Activated naive CD8-positive, alpha-beta T cell treated with anti-CD3 and anti-CD28 coated beads for 36 hours (primary cell): ENCODE measurements at regions not wholly inside any gene's neighbourhood (a gene's known extent, or its start where the extent isn't known, plus 50 kb on each side); places are given as distances from the start of the nearest gene placed in this dataset.
"Not testable (repeated sequence)": the region's sequence is repeated elsewhere in the genome, so short reads cannot be mapped to it uniquely, and the experiment has no call there.

Experiments
- DNase-seq: peaks from one replicate; pipeline ENCODE4 v3.0.0; 2021
- H3K27ac Mint-ChIP-seq: one replicate; pipeline ENCODE4 v1.8.0; 2022; ENCODE audit warnings: mild to moderate bottlenecking, moderate library complexity, mixed read lengths
- H3K27me3 Mint-ChIP-seq: one replicate; pipeline ENCODE4 v1.8.0; 2022; ENCODE audit warnings: mild to moderate bottlenecking, mixed read lengths
- H3K36me3 Mint-ChIP-seq: one replicate; pipeline ENCODE4 v1.8.0; 2021; ENCODE audit warnings: mild to moderate bottlenecking, mixed read lengths
- H3K4me1 Mint-ChIP-seq: one replicate; pipeline ENCODE4 v1.8.0; 2021; ENCODE audit warnings: mixed read lengths
- H3K4me3 Mint-ChIP-seq: one replicate; pipeline ENCODE4 v1.8.0; 2022; ENCODE audit warnings: mild to moderate bottlenecking, moderate library complexity, mixed read lengths
- H3K9me3 Mint-ChIP-seq: one replicate; pipeline ENCODE4 v1.8.0; 2022; ENCODE audit warnings: mixed read lengths

GRCh38 chr5:105670596-105670995 is 2000.1 kb downstream of the EFNA5 start:
- no peak overlapping the region for H3K4me3 Mint-ChIP-seq
- no peaks in the 10 kb centered on the region for H3K27me3 Mint-ChIP-seq
- H3K9me3 Mint-ChIP-seq: peaks cover 13% of the 10 kb centered on the region
- H3K36me3 Mint-ChIP-seq: no peaks in the 10 kb centered on the region
- DNase-seq: no peak
- no peak overlapping the region for H3K27ac Mint-ChIP-seq
- H3K4me1 Mint-ChIP-seq: no peaks in the 10 kb centered on the region

- Mint-ChIP-seq H3K36me3 (no peaks in the 10 kb centered on the region), H3K4me1 (no peaks in the 10 kb centered on the region), H3K9me3 (peaks cover 12% of the 10 kb centered on the region), H3K27me3 (no peaks in the 10 kb centered on the region), H3K27ac (no peak overlapping the region), H3K4me3 (no peak overlapping the region)
- no peak for DNase-seq
Observed at GRCh38 chr5:105663671-105664070, 2007.1 kb downstream of the EFNA5 start.

GRCh38 chr5:105659396-105659795 is 2011.3 kb downstream of the EFNA5 start:
- H3K4me3 Mint-ChIP-seq: no peak overlapping the region
- H3K27me3 Mint-ChIP-seq: no peaks in the 10 kb centered on the region
- no peaks in the 10 kb centered on the region for H3K4me1 Mint-ChIP-seq
- DNase-seq: no peak
- H3K36me3 Mint-ChIP-seq: no peaks in the 10 kb centered on the region
- H3K9me3 Mint-ChIP-seq: no peaks in the 10 kb centered on the region
- H3K27ac Mint-ChIP-seq: no peak overlapping the region

- no peak for DNase-seq
- Mint-ChIP-seq H3K27ac (no peak overlapping the region), H3K4me1 (no peaks in the 10 kb centered on the region), H3K9me3 (peaks cover 9% of the 10 kb centered on the region), H3K4me3 (no peak overlapping the region), H3K27me3 (no peaks in the 10 kb centered on the region), H3K36me3 (no peaks in the 10 kb centered on the region)
Observed at GRCh38 chr5:105640328-105640727, 2030.4 kb downstream of the EFNA5 start.

GRCh38 chr5:105639511-105639910 is 2031.2 kb downstream of the EFNA5 start:
- Mint-ChIP-seq H3K27ac (no peak overlapping the region), H3K9me3 (peaks cover 7% of the 10 kb centered on the region), H3K4me1 (no peaks in the 10 kb centered on the region), H3K27me3 (no peaks in the 10 kb centered on the region), H3K4me3 (no peak overlapping the region), H3K36me3 (no peaks in the 10 kb centered on the region)
- no peak for DNase-seq

GRCh38 chr5:105639068-105639467 is 2031.7 kb downstream of the EFNA5 start:
- Mint-ChIP-seq H3K36me3 (no peaks in the 10 kb centered on the region), H3K9me3 (peaks cover 7% of the 10 kb centered on the region), H3K4me3 (no peak overlapping the region), H3K27me3 (no peaks in the 10 kb centered on the region), H3K4me1 (no peaks in the 10 kb centered on the region), H3K27ac (no peak overlapping the region)
- DNase-seq: no peak

- Mint-ChIP-seq H3K4me1 (no peaks in the 10 kb centered on the region), H3K9me3 (peaks cover 7% of the 10 kb centered on the region), H3K4me3 (no peak overlapping the region), H3K27me3 (no peaks in the 10 kb centered on the region), H3K36me3 (no peaks in the 10 kb centered on the region), H3K27ac (no peak overlapping the region)
- no peak for DNase-seq
Observed at GRCh38 chr5:105638437-105638836, 2032.3 kb downstream of the EFNA5 start.

GRCh38 chr5:105632043-105632442 is 2038.7 kb downstream of the EFNA5 start:
- Mint-ChIP-seq H3K27ac (no peak overlapping the region), H3K4me3 (no peak overlapping the region), H3K9me3 (peaks cover 7% of the 10 kb centered on the region), H3K4me1 (no peaks in the 10 kb centered on the region), H3K27me3 (no peaks in the 10 kb centered on the region), H3K36me3 (no peaks in the 10 kb centered on the region)
- DNase-seq: no peak

GRCh38 chr5:105630803-105631202 is 2039.9 kb downstream of the EFNA5 start:
- no peaks in the 10 kb centered on the region for H3K4me1 Mint-ChIP-seq
- no peak overlapping the region for H3K4me3 Mint-ChIP-seq
- DNase-seq: no peak
- H3K27ac Mint-ChIP-seq: no peak overlapping the region
- H3K27me3 Mint-ChIP-seq: no peaks in the 10 kb centered on the region
- peaks cover 7% of the 10 kb centered on the region for H3K9me3 Mint-ChIP-seq
- H3K36me3 Mint-ChIP-seq: no peaks in the 10 kb centered on the region

GRCh38 chr5:105619725-105620124 is 2051.0 kb downstream of the EFNA5 start:
- Mint-ChIP-seq H3K4me3 (no peak overlapping the region), H3K4me1 (no peaks in the 10 kb centered on the region), H3K9me3 (no peaks in the 10 kb centered on the region), H3K27ac (no peak overlapping the region), H3K27me3 (no peaks in the 10 kb centered on the region), H3K36me3 (no peaks in the 10 kb centered on the region)
- DNase-seq: no peak

- H3K27me3 Mint-ChIP-seq: no peaks in the 10 kb centered on the region
- no peak overlapping the region for H3K27ac Mint-ChIP-seq
- H3K36me3 Mint-ChIP-seq: no peaks in the 10 kb centered on the region
- DNase-seq: no peak
- no peaks in the 10 kb centered on the region for H3K4me1 Mint-ChIP-seq
- no peak overlapping the region for H3K4me3 Mint-ChIP-seq
- no peaks in the 10 kb centered on the region for H3K9me3 Mint-ChIP-seq
Observed at GRCh38 chr5:105617436-105618215, 2053.1 kb downstream of the EFNA5 start.

GRCh38 chr5:105616599-105616998 is 2054.0 kb upstream of the NUDT12 start:
- no peaks in the 10 kb centered on the region for H3K4me1 Mint-ChIP-seq
- no peak overlapping the region for H3K4me3 Mint-ChIP-seq
- H3K27ac Mint-ChIP-seq: no peak overlapping the region
- H3K36me3 Mint-ChIP-seq: no peaks in the 10 kb centered on the region
- H3K9me3 Mint-ChIP-seq: no peaks in the 10 kb centered on the region
- no peaks in the 10 kb centered on the region for H3K27me3 Mint-ChIP-seq
- no peak for DNase-seq

GRCh38 chr5:105602406-105602805 is 2039.8 kb upstream of the NUDT12 start:
- H3K4me3 Mint-ChIP-seq, H3K27ac Mint-ChIP-seq, H3K4me1 Mint-ChIP-seq, H3K27me3 Mint-ChIP-seq, DNase-seq, H3K36me3 Mint-ChIP-seq: not testable (repeated sequence)
- H3K9me3 Mint-ChIP-seq: peaks cover 23% of the 10 kb centered on the region

GRCh38 chr5:105593011-105593760 is 2030.6 kb upstream of the NUDT12 start:
- Mint-ChIP-seq H3K27ac (no peak overlapping the region), H3K36me3 (no peaks in the 10 kb centered on the region), H3K27me3 (no peaks in the 10 kb centered on the region), H3K4me1 (no peaks in the 10 kb centered on the region), H3K9me3 (peaks cover 7% of the 10 kb centered on the region), H3K4me3 (no peak overlapping the region)
- DNase-seq: no peak

GRCh38 chr5:105587963-105588662 is 2025.5 kb upstream of the NUDT12 start:
- H3K4me3 Mint-ChIP-seq: no peak overlapping the region
- no peaks in the 10 kb centered on the region for H3K36me3 Mint-ChIP-seq
- no peaks in the 10 kb centered on the region for H3K27me3 Mint-ChIP-seq
- no peak for DNase-seq
- no peaks in the 10 kb centered on the region for H3K4me1 Mint-ChIP-seq
- H3K9me3 Mint-ChIP-seq: peaks cover 5% of the 10 kb centered on the region
- no peak overlapping the region for H3K27ac Mint-ChIP-seq
